ENCODE measurements at regions not wholly inside any gene's neighbourhood (a gene's known extent, or its start where the extent isn't known, plus 50 kb on each side); places are given as distances from the start of the nearest gene placed in this dataset.

DNA sequence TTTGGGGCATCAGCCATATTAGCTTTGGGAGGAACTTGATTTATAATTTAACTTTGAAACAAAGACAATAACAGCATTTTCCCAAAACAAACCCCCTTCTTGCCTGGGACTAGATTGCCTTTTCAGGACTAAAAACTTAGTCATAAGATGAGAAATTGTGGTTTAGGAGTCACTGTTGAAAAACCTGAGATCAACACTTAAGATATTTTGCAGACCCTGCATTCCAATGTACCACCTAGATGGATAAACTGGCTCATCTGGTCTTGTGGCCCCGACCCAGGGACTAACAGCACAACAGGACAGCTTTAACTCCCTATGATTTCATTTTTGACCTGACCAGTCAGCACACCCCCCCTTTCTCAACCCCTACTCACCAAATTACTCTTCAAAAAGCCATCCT is 1165.4 kb downstream of the XPNPEP1 start:
- no peak overlapping the region for H2BK15ac ChIP-seq (ENCODE audit: low read length)
- H3K36me3 ChIP-seq (ENCODE audit: control insufficient read depth in 2 of 4, insufficient read depth in 4 of 4, low read length in 3 of 4) = no peaks in the 10 kb centered on the region
- DNase-seq (ENCODE audit: low read depth in 1 of 2, low spot score in 2 of 2) (no peak), FAIRE-seq (no peak)
- no peak overlapping the region for H3K4me2 ChIP-seq (ENCODE audit: insufficient read depth in 1 of 2, low read depth in 2 of 2, low read length in 2 of 2)
- H2BK120ac ChIP-seq (replicated peaks; ENCODE audit: low read depth, low read length) = no peak overlapping the region
- no peaks in the 10 kb centered on the region for H3K27me3 ChIP-seq (replicated peaks in 1 of 4; ENCODE audit: control insufficient read depth in 3 of 4, extremely low read depth in 1 of 4, insufficient read depth in 3 of 4, low read length in 3 of 4)
- no peak overlapping the region for H3K56ac ChIP-seq (replicated peaks; ENCODE audit: insufficient read length, low read depth, low read length)
- no peak overlapping the region for H2BK20ac ChIP-seq (ENCODE audit: low read length)
- H4K20me1 ChIP-seq (replicated peaks in 1 of 2; ENCODE audit: control insufficient read depth in 1 of 2, insufficient read depth in 2 of 2, low read length in 2 of 2) = no peaks in the 10 kb centered on the region
- no peak overlapping the region for H4K5ac ChIP-seq (ENCODE audit: insufficient read length, low read depth, low read length)
- H3K23ac ChIP-seq (ENCODE audit: insufficient read length) = no peak overlapping the region
- no peak overlapping the region for H3K14ac ChIP-seq (ENCODE audit: insufficient read length)
- H3K4me3 ChIP-seq (ENCODE audit: extremely low read depth in 1 of 4, insufficient read depth in 2 of 4, low read depth in 3 of 4, low read length in 4 of 4) = no peak overlapping the region
- no peak overlapping the region for H3K18ac ChIP-seq (ENCODE audit: extremely low read depth, low read length)
- H3K4me1 ChIP-seq (replicated peaks in 1 of 4; ENCODE audit: control insufficient read depth in 3 of 4, insufficient read depth in 4 of 4, low read length in 3 of 4) = no peaks in the 10 kb centered on the region
- H3K9ac ChIP-seq (replicated peaks in 1 of 4; ENCODE audit: extremely low read depth in 1 of 4, low read depth in 3 of 4, low read length in 3 of 4) = no peak overlapping the region
- no peak overlapping the region for H2BK5ac ChIP-seq (ENCODE audit: low read depth, low read length)
- no peak overlapping the region for H4K8ac ChIP-seq (ENCODE audit: extremely low read depth, insufficient read depth, low read length)
- H2AK5ac ChIP-seq (ENCODE audit: low read depth, low read length) = no peak overlapping the region
- H3K27ac ChIP-seq (ENCODE audit: low read depth, low read length) = no peak overlapping the region
- ChIA-PET CTCF (ENCODE audit: partially characterized antibody) (no interaction called here), POLR2A (ENCODE audit: partially characterized antibody) (no interaction called here)
- H3K9me3 ChIP-seq (ENCODE audit: insufficient read depth in 2 of 2, low read depth in 1 of 2, low read length in 1 of 2) = no peaks in the 10 kb centered on the region
- H3K23me2 ChIP-seq (ENCODE audit: low read depth, low read length) = no peaks in the 10 kb centered on the region
- no peak overlapping the region for H2AFZ ChIP-seq (ENCODE audit: low read length)
- no peak overlapping the region for H4K91ac ChIP-seq (replicated peaks; ENCODE audit: insufficient read length, low read length)
- H3K79me2 ChIP-seq (ENCODE audit: control insufficient read depth in 1 of 2, insufficient read depth in 2 of 2, low read length in 2 of 2) = no peaks in the 10 kb centered on the region
- H3K4ac ChIP-seq (replicated peaks; ENCODE audit: insufficient read length, low read depth, low read length) = no peak overlapping the region
- no peaks in the 10 kb centered on the region for H3K79me1 ChIP-seq (ENCODE audit: low read depth, low read length)
- 93% methylated on average over 1 of the region's 1 CpG; no CpG with 5 or more reads in 1 of the 2 experiments for WGBS, 2 experiments (ENCODE audit: extremely low coverage in 1 of 2, insufficient coverage in 1 of 2, insufficient read length in 1 of 2, insufficient replicate concordance in 2 of 2, low coverage in 1 of 2, low lambda C conversion rate in 2 of 2, missing lambda C conversion rate in 1 of 2)
- no peak overlapping the region for H2BK12ac ChIP-seq (ENCODE audit: low read depth, low read length)
- TF ChIP-seq, protein P1, sequence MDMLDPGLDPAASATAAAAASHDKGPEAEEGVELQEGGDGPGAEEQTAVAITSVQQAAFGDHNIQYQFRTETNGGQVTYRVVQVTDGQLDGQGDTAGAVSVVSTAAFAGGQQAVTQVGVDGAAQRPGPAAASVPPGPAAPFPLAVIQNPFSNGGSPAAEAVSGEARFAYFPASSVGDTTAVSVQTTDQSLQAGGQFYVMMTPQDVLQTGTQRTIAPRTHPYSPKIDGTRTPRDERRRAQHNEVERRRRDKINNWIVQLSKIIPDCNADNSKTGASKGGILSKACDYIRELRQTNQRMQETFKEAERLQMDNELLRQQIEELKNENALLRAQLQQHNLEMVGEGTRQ (IDR thresholded peaks at IDR 0.05; ENCODE audit: low read length) = no peak
- no peak for TF ChIP-seq CREB1 (IDR thresholded peaks at IDR 0.05)
- no peak for TF ChIP-seq TAF1 (IDR thresholded peaks at IDR 0.05; ENCODE audit: low read depth, low read length)
- TF ChIP-seq, protein P2, sequence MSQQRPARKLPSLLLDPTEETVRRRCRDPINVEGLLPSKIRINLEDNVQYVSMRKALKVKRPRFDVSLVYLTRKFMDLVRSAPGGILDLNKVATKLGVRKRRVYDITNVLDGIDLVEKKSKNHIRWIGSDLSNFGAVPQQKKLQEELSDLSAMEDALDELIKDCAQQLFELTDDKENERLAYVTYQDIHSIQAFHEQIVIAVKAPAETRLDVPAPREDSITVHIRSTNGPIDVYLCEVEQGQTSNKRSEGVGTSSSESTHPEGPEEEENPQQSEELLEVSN (IDR thresholded peaks at IDR 0.05) = no peak
- TF ChIP-seq RFX5 (IDR thresholded peaks at IDR 0.05; ENCODE audit: borderline replicate concordance, low read depth, low read length) = no peak
- TF ChIP-seq BRCA1 (IDR thresholded peaks at IDR 0.05; ENCODE audit: low read depth, low read length) = no peak
- no peak for TF ChIP-seq MAFK (IDR thresholded peaks at IDR 0.05; ENCODE audit: low read depth, low read length)
- TF ChIP-seq JUN (IDR thresholded peaks at IDR 0.05; ENCODE audit: low read depth, low read length) = no peak
